ENCODE measurements at regions not wholly inside any gene's neighbourhood (a gene's known extent, or its start where the extent isn't known, plus 50 kb on each side); places are given as distances from the start of the nearest gene placed in this dataset.

- no peaks in the 10 kb centered on the region for H3K36me3 ChIP-seq (ENCODE audit: control insufficient read depth in 2 of 2, insufficient read depth in 1 of 2, low read length in 2 of 2)
- no peak overlapping the region for H3K27ac ChIP-seq (ENCODE audit: extremely low read depth, low read depth, low read length)
- H3K4me1 ChIP-seq (ENCODE audit: control insufficient read depth, insufficient read depth, low read length): no peaks in the 10 kb centered on the region
- no peak overlapping the region for H3K4me3 ChIP-seq (ENCODE audit: low read depth, low read length)
- TF ChIP-seq ZNF654 (tag by site-specific recombination; IDR thresholded peaks at IDR 0.05; ENCODE audit: low read depth) (peak; percentile 33), OVOL3 (tag by site-specific recombination; IDR thresholded peaks at IDR 0.05) (no peak), ZNF169 (tag by site-specific recombination; IDR thresholded peaks at IDR 0.05) (no peak), GLIS2 (tag by site-specific recombination; IDR thresholded peaks at IDR 0.05) (0 out of 2 replicates have a peak, but pooled peaks have one; percentile 23), CTCF (tag by site-specific recombination; IDR thresholded peaks at IDR 0.05) (0 out of 2 replicates have a peak, but pooled peaks have one; percentile 31), ZBTB10 (tag by site-specific recombination; IDR thresholded peaks at IDR 0.05) (no peak)
- CTCF ChIA-PET: interaction anchor here (0.6 to 2.1 kb wide), 13 partner anchors 9 to 412 kb away, joined by 3 to 15 read pairs (median 5); no protein-coding TSS in a partner anchor
- POLR2A ChIA-PET: no interaction called here
- H3K9me3 ChIP-seq (ENCODE audit: control insufficient read depth, insufficient read depth, low read depth, low read length): no peaks in the 10 kb centered on the region
These were observed 157.2 kb downstream of the DDX1 start for GRCh38 chr2:15748736-15749323.

GRCh38 chr2:15749460-15750432 lies 158.1 kb downstream of the DDX1 start:
- Histone ChIP-seq H3K27ac (ENCODE audit: extremely low read depth, low read depth, low read length) (no peak overlapping the region), H3K9me3 (ENCODE audit: control insufficient read depth, insufficient read depth, low read depth, low read length) (no peaks in the 10 kb centered on the region), H3K36me3 (ENCODE audit: control insufficient read depth in 2 of 2, insufficient read depth in 1 of 2, low read length in 2 of 2) (no peaks in the 10 kb centered on the region), H3K4me3 (ENCODE audit: low read depth, low read length) (no peak overlapping the region), H3K4me1 (ENCODE audit: control insufficient read depth, insufficient read depth, low read length) (no peaks in the 10 kb centered on the region)
- ChIA-PET CTCF (interaction anchor here (0.6 to 2.1 kb wide), 13 partner anchors 10 to 411 kb away, joined by 3 to 15 read pairs (median 5); no protein-coding TSS in a partner anchor), POLR2A (no interaction called here)
- no peak for TF ChIP-seq ZNF248 (tag by site-specific recombination; IDR thresholded peaks at IDR 0.05)
- no peak for TF ChIP-seq ZNF677 (tag by site-specific recombination; IDR thresholded peaks at IDR 0.05)
- no peak for TF ChIP-seq ZNF157 (tag by site-specific recombination; IDR thresholded peaks at IDR 0.05)
- no peak for TF ChIP-seq ZNF239 (tag by site-specific recombination; IDR thresholded peaks at IDR 0.05)
- TF ChIP-seq YY2 (tag by site-specific recombination; IDR thresholded peaks at IDR 0.05): no peak
- TF ChIP-seq ZNF423 (tag by site-specific recombination; IDR thresholded peaks at IDR 0.05): no peak
- no peak for TF ChIP-seq ZNF335 (tag by site-specific recombination; conservative IDR thresholded peaks at IDR 0.05)

DNA sequence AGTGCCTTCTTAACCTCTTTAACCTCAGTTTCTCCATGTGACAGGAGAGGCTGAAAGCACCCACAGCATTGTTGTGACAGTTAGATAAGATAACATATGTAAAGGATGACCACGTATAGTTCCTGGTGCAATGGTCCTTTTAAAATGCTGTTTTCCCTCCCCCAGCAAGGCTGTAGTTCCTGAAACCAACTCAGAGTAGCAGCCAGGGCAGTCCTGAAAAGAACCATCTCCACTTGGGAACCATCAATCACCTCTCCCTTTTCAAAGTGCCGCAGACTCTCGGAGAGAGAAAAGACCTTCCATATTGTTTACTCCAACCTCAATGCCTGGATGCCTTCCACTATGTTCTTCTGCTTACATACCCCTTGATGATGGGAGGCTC lies 158.8 kb downstream of the DDX1 start:
- no peaks in the 10 kb centered on the region for H3K36me3 ChIP-seq (ENCODE audit: control insufficient read depth in 2 of 2, insufficient read depth in 1 of 2, low read length in 2 of 2)
- H3K27ac ChIP-seq (ENCODE audit: extremely low read depth, low read depth, low read length): no peak overlapping the region
- H3K4me3 ChIP-seq (ENCODE audit: low read depth, low read length): no peak overlapping the region
- no peaks in the 10 kb centered on the region for H3K4me1 ChIP-seq (ENCODE audit: control insufficient read depth, insufficient read depth, low read length)
- no peaks in the 10 kb centered on the region for H3K9me3 ChIP-seq (ENCODE audit: control insufficient read depth, insufficient read depth, low read depth, low read length)
- POLR2A ChIA-PET: no interaction called here
- CTCF ChIA-PET: interaction anchor here (0.7 to 1.7 kb wide), 2 partner anchors 9 to 32 kb away, joined by 3 to 9 read pairs; no protein-coding TSS in a partner anchor
- TF ChIP-seq, protein P1, sequence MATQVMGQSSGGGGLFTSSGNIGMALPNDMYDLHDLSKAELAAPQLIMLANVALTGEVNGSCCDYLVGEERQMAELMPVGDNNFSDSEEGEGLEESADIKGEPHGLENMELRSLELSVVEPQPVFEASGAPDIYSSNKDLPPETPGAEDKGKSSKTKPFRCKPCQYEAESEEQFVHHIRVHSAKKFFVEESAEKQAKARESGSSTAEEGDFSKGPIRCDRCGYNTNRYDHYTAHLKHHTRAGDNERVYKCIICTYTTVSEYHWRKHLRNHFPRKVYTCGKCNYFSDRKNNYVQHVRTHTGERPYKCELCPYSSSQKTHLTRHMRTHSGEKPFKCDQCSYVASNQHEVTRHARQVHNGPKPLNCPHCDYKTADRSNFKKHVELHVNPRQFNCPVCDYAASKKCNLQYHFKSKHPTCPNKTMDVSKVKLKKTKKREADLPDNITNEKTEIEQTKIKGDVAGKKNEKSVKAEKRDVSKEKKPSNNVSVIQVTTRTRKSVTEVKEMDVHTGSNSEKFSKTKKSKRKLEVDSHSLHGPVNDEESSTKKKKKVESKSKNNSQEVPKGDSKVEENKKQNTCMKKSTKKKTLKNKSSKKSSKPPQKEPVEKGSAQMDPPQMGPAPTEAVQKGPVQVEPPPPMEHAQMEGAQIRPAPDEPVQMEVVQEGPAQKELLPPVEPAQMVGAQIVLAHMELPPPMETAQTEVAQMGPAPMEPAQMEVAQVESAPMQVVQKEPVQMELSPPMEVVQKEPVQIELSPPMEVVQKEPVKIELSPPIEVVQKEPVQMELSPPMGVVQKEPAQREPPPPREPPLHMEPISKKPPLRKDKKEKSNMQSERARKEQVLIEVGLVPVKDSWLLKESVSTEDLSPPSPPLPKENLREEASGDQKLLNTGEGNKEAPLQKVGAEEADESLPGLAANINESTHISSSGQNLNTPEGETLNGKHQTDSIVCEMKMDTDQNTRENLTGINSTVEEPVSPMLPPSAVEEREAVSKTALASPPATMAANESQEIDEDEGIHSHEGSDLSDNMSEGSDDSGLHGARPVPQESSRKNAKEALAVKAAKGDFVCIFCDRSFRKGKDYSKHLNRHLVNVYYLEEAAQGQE (tag by site-specific recombination; IDR thresholded peaks at IDR 0.05): no peak
- no peak for TF ChIP-seq ZNF350 (tag by site-specific recombination; IDR thresholded peaks at IDR 0.05)
- TF ChIP-seq, protein P2, sequence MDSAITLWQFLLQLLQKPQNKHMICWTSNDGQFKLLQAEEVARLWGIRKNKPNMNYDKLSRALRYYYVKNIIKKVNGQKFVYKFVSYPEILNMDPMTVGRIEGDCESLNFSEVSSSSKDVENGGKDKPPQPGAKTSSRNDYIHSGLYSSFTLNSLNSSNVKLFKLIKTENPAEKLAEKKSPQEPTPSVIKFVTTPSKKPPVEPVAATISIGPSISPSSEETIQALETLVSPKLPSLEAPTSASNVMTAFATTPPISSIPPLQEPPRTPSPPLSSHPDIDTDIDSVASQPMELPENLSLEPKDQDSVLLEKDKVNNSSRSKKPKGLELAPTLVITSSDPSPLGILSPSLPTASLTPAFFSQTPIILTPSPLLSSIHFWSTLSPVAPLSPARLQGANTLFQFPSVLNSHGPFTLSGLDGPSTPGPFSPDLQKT (IDR thresholded peaks at IDR 0.05; ENCODE audit: borderline replicate concordance, low read depth, low read length): no peak
- TF ChIP-seq, protein P3, sequence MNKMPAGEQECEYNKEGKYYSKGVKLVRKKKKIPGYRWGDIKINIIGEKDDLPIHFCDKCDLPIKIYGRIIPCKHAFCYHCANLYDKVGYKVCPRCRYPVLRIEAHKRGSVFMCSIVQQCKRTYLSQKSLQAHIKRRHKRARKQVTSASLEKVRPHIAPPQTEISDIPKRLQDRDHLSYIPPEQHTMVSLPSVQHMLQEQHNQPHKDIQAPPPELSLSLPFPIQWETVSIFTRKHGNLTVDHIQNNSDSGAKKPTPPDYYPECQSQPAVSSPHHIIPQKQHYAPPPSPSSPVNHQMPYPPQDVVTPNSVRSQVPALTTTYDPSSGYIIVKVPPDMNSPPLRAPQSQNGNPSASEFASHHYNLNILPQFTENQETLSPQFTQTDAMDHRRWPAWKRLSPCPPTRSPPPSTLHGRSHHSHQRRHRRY (tag by site-specific recombination; IDR thresholded peaks at IDR 0.05): no peak
